Ovary (tissue), 7 donors: ENCODE measurements at regions not wholly inside any gene's neighbourhood (a gene's known extent, or its start where the extent isn't known, plus 50 kb on each side); places are given as distances from the start of the nearest gene placed in this dataset.
"Not testable (repeated sequence)": the region's sequence is repeated elsewhere in the genome, so short reads cannot be mapped to it uniquely, and the experiment has no call there.

Source experiments
- DNase-seq, 5 donors: peaks; one replicate each; pipeline ENCODE4 v3.0.0-alpha.2; 2019 to 2020
- H3K27ac ChIP-seq, 2 donors: fragments of 200-600 bp; one replicate each; pipeline versions ENCODE4 v1.5.1 to v1.8.0; 2019 to 2022
- H3K27me3 ChIP-seq: fragments of 200-600 bp; one replicate; pipeline ENCODE4 v1.8.0; 2022
- H3K36me3 ChIP-seq: fragments of 200-600 bp; sonication (generic); one replicate; pipeline ENCODE4 v1.5.1; 2019
- H3K4me1 ChIP-seq: one replicate; pipeline ENCODE4 v1.8.1; 2013; ENCODE audit warnings: mild to moderate bottlenecking, moderate library complexity; ENCODE audit not compliant: insufficient read depth
- H3K4me3 ChIP-seq: fragments of 200-600 bp; sonication (generic); one replicate; pipeline ENCODE4 v1.5.1; 2017
- H3K9me3 ChIP-seq, 2 donors: fragments of 200-600 bp in 1 of 2; sonication (generic) in 1 of 2; one replicate each; pipeline versions ENCODE4 v1.5.1 to v1.8.1; 2013 to 2019; ENCODE audit warnings: mild to moderate bottlenecking in 1 of 2, moderate library complexity in 1 of 2
- EP300 ChIP-seq: sonication (generic); formaldehyde crosslinking; IDR thresholded peaks from one replicate; pipeline ENCODE4 v1.6.1; 2017; ENCODE audit warnings: antibody characterized with exemption
- POLR2A ChIP-seq: fragments of 450-650 bp; IDR thresholded peaks from one replicate; pipeline ENCODE4 v1.6.1; 2017; ENCODE audit warnings: antibody characterized with exemption, mild to moderate bottlenecking, moderate library complexity
- WGBS, 3 donors: extraction: QIAGEN DNeasy Blood & Tissue Kit in 1 of 3; methylation state at CpG; one replicate each; pipeline versions ENCODE4 v1.1.5 to v1.1.7; 2013 to 2017; 5-methylcytosine and 5-hydroxymethylcytosine counted together
- intact Hi-C, 4 donors: fragments of 100-400 bp; cut with DNase I; formaldehyde crosslinking; loops; one replicate each; pipeline versions ENCODE4 v1.11.0 to v1.15.1; 2022 to 2023
- TF ChIP-seq, protein P1 (sequence below), 3 donors: fragments of 450-650 bp in 2 of 3; fragments of 200-600 bp in 1 of 3; IDR thresholded peaks; one replicate each; pipeline versions ENCODE4 v1.5.1 to v1.8.0; 2016 to 2022; ENCODE audit warnings: antibody characterized with exemption in 3 of 3, mild to moderate bottlenecking in 1 of 3
- donor health status: DM: no; HTN: no; CAD: no; lungs with moderate emphysema.
- donor health status: DM: no; HTN: no; CAD: no.
- donor health status: Bipolar disorder and iron deficiency.
- donor health status: DM: no; HTN: no; CAD: no.
- donor health status: DM: yes; HTN: yes; CAD: no.

DNA sequence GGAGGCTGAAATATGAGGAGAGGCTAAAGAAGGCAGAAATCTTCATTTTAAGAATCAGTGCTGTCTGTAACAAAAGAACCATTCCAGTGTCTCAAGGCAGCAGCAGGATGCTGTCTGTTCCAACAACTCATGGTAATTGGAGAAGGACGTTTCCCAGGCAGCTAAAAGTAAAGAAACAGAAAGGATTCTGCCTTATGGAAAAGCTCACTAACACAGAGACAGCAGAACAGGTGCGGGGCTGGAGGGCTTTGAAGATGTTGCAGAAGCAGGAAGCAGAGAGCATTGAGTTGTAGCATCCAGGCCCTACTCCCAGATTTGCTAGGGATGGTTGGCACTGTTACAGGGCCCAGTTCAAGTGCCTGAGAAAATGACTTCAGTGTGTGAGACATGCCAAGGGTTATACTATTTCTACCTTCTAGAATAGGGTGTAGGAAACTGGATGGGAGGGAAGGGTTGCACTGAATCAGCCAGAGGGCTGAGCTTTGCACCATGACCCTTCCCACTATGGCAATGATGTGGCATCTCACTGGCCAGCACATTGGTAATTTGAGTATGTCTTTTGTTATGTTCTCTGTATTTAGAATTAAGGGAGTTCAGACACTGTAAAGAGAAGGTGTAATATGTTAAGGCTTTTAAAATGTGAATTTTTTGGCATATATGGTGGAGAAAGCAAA is 160.0 kb upstream of the FBXO33 start:
- no peaks in the 10 kb centered on the region for H3K27me3 ChIP-seq
- TF ChIP-seq POLR2A: no peak
- TF ChIP-seq, protein P1, sequence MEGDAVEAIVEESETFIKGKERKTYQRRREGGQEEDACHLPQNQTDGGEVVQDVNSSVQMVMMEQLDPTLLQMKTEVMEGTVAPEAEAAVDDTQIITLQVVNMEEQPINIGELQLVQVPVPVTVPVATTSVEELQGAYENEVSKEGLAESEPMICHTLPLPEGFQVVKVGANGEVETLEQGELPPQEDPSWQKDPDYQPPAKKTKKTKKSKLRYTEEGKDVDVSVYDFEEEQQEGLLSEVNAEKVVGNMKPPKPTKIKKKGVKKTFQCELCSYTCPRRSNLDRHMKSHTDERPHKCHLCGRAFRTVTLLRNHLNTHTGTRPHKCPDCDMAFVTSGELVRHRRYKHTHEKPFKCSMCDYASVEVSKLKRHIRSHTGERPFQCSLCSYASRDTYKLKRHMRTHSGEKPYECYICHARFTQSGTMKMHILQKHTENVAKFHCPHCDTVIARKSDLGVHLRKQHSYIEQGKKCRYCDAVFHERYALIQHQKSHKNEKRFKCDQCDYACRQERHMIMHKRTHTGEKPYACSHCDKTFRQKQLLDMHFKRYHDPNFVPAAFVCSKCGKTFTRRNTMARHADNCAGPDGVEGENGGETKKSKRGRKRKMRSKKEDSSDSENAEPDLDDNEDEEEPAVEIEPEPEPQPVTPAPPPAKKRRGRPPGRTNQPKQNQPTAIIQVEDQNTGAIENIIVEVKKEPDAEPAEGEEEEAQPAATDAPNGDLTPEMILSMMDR (IDR thresholded peaks at IDR 0.05): no peak
- no peak for TF ChIP-seq EP300
- no peak overlapping the region for H3K4me3 ChIP-seq
- intact Hi-C loops: no loop called here
- DNase-seq: no peak
- H3K36me3 ChIP-seq: no peaks in the 10 kb centered on the region
- 38 to 45% (median 43%) methylated on average over 2 of the region's 2 CpGs for WGBS, 3 donors
- H3K9me3 ChIP-seq: no peaks in the 10 kb centered on the region
- H3K27ac ChIP-seq: no peak overlapping the region
- no peaks in the 10 kb centered on the region for H3K4me1 ChIP-seq

DNA sequence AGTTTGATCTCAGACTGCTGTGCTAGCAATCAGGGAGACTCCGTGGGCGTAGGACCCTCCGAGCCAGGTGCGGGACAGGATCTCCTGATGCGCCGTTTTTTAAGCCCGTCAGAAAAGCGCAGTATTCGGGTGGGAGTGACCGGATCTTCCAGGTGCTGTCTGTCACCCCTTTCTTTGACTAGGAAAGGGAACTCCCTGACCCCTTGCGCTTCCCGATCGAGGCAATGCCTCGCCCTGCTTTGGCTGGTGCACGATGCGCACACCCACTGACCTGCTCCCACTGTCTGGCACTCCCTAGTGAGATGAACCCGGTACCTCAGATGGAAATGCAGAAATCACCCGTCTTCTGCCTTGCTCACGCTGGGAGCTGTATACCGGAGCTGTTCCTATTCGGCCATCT is 157.6 kb upstream of the FBXO33 start:
- 86 to 94% (median 90%) methylated on average over 21 of the region's 21 CpGs for WGBS, 3 donors
- H3K4me1 ChIP-seq, H3K9me3 ChIP-seq, H3K4me3 ChIP-seq, DNase-seq, H3K36me3 ChIP-seq, H3K27ac ChIP-seq, intact Hi-C loops, H3K27me3 ChIP-seq: not testable (repeated sequence)

DNA sequence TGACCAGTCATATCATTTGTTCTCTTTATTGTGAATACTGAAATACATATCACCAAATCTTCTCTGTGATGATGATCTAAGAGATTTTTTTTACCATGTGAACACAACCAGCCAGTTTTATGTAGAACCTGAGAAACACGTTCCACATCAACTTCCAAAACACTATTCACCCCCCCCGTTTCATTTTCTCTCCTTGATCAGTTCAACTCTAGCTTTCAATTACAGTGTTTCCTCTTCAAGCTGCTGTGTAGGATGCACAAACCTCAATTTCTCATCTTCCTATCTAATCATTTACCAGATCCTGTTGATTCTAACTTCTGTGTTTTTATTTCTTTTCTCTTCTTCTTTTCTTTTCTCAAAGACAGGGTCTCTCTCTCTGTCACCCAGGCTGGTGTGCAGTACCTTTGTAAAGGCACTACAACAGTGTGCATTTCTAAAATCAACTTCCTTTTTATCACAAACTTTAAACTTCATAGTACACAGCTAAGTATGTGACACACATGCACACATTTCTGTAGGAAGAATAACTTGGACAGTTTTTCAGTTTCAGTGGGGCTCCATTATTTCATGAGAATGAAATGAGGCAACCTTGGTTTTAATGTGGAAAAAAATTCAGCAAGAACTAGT is 149.9 kb upstream of the FBXO33 start:
- WGBS, 3 donors: 8 to 14% (median 10%) methylated on average over 2 of the region's 2 CpGs
- DNase-seq: no peak
- H3K27me3 ChIP-seq: no peaks in the 10 kb centered on the region
- H3K9me3 ChIP-seq: no peaks in the 10 kb centered on the region
- H3K27ac ChIP-seq: no peak overlapping the region
- no peaks in the 10 kb centered on the region for H3K36me3 ChIP-seq
- no peak for TF ChIP-seq EP300
- TF ChIP-seq POLR2A: no peak
- TF ChIP-seq, protein P1 (IDR thresholded peaks at IDR 0.05): no peak
- no peak overlapping the region for H3K4me3 ChIP-seq
- intact Hi-C loops: no loop called here
- no peaks in the 10 kb centered on the region for H3K4me1 ChIP-seq

DNA sequence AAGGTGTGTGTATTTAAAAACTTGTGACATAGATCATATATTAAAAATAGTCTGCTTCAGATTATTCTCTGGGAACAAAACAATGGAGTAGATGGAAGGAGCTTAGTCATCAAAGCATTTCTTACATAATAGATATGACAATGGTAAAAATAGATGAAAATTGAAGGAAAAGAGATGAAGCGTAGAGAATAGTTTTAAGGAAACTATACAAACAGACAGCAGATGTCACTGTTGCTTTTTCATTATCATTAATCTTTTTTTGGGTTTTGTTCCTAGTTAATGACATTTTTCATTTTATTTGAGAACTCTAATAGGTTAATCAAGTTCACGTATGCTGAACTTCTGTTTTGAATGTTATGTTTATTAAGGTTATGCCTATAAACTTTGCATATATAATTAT is 149.2 kb upstream of the FBXO33 start:
- no peaks in the 10 kb centered on the region for H3K4me1 ChIP-seq
- intact Hi-C loops: no loop called here
- 19 to 30% (median 22%) methylated on average over 2 of the region's 2 CpGs for WGBS, 3 donors
- H3K4me3 ChIP-seq: no peak overlapping the region
- no peaks in the 10 kb centered on the region for H3K9me3 ChIP-seq
- DNase-seq: no peak
- H3K27ac ChIP-seq: no peak overlapping the region
- no peaks in the 10 kb centered on the region for H3K27me3 ChIP-seq
- TF ChIP-seq, protein P1 (IDR thresholded peaks at IDR 0.05): no peak
- no peak for TF ChIP-seq EP300
- TF ChIP-seq POLR2A: no peak
- H3K36me3 ChIP-seq: no peaks in the 10 kb centered on the region

DNA sequence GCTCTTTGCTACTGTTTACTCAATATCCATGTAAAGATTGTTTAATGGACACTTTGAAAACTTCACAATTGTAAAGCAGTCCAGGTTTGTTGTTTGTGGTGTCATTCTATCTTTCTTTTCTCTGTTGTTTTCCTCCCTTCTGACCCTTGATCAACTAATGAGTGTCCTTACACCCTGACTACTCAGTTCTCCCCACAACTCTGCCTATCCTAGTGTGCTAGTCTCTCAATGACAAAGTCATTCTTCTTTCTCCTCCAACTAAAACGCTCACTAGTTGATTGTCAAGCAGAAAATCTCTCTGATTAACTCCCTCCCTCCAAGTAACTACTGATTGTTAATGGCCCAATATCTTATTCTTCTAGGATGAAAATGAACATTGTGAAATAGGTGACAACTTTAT is 148.5 kb upstream of the FBXO33 start:
- no peaks in the 10 kb centered on the region for H3K9me3 ChIP-seq
- no peak overlapping the region for H3K27ac ChIP-seq
- H3K4me3 ChIP-seq: no peak overlapping the region
- no peak for DNase-seq
- no peaks in the 10 kb centered on the region for H3K4me1 ChIP-seq
- TF ChIP-seq POLR2A (no peak), EP300 (no peak)
- TF ChIP-seq, protein P1 (IDR thresholded peaks at IDR 0.05): no peak
- H3K36me3 ChIP-seq: no peaks in the 10 kb centered on the region
- no peaks in the 10 kb centered on the region for H3K27me3 ChIP-seq
- WGBS, 3 donors: 16 to 32% (median 17%) methylated on average over 1 of the region's 1 CpG
- intact Hi-C loops: no loop called here
